Fibroblast of lung (primary cell): ENCODE measurements at regions not wholly inside any gene's neighbourhood (a gene's known extent, or its start where the extent isn't known, plus 50 kb on each side); places are given as distances from the start of the nearest gene placed in this dataset.

Experiments
- DNase-seq, 2 donors: peaks; one replicate each; pipeline versions ENCODE4 v3.0.0 to v3.0.0-alpha.2; 2010; ENCODE audit warnings: low read depth in 2 of 2
- H2AFZ ChIP-seq: 2 replicates; pipeline ENCODE4 v1.5.1; 2012; ENCODE audit warnings: low read length, control low read depth, inconsistent platforms
- H3K27ac ChIP-seq: 2 replicates; pipeline ENCODE4 v1.5.1; 2011; ENCODE audit warnings: low read length, control low read depth; ENCODE audit not compliant: insufficient read depth
- H3K27me3 ChIP-seq: 2 replicates; pipeline ENCODE4 v1.5.1; 2011; ENCODE audit warnings: mild to moderate bottlenecking, low read length; ENCODE audit not compliant: control insufficient read depth, insufficient read depth
- H3K36me3 ChIP-seq: 2 replicates; pipeline ENCODE4 v1.5.1; 2011; ENCODE audit warnings: low read length; ENCODE audit not compliant: control insufficient read depth, insufficient read depth
- H3K4me1 ChIP-seq: 2 replicates; pipeline ENCODE4 v1.5.1; 2011; ENCODE audit warnings: low read length; ENCODE audit not compliant: control insufficient read depth, insufficient read depth; ENCODE audit errors: extremely low read depth
- H3K4me2 ChIP-seq: 2 replicates; pipeline ENCODE4 v1.5.1; 2011; ENCODE audit warnings: low read length, control low read depth; ENCODE audit not compliant: insufficient read depth; ENCODE audit errors: extremely low read depth
- H3K4me3 ChIP-seq, 4 experiments: fragments of 200-600 bp in 1 of 4; sonication (generic) in 1 of 4; replicated peaks in 1 of 4; 2 replicates each; pipeline ENCODE4 v1.5.1; 2011 to 2016; ENCODE audit warnings: low read length in 4 of 4, low read depth in 3 of 4, mild to moderate bottlenecking in 3 of 4, control low read depth in 2 of 4, inconsistent platforms in 1 of 4, mixed read lengths in 1 of 4; ENCODE audit not compliant: insufficient read depth in 1 of 4; ENCODE audit errors: control extremely low read depth in 1 of 4
- H3K79me2 ChIP-seq: 2 replicates; pipeline ENCODE4 v1.5.1; 2012; ENCODE audit warnings: mild to moderate bottlenecking, low read length, inconsistent platforms; ENCODE audit not compliant: control insufficient read depth, insufficient read depth
- H3K9ac ChIP-seq: 2 replicates; pipeline ENCODE4 v1.5.1; 2011; ENCODE audit warnings: mild to moderate bottlenecking, low read length, control low read depth; ENCODE audit not compliant: insufficient read depth
- H3K9me3 ChIP-seq: 2 replicates; pipeline ENCODE4 v1.5.1; 2012; ENCODE audit warnings: low read depth, low read length; ENCODE audit not compliant: control insufficient read depth, insufficient read depth
- H4K20me1 ChIP-seq: 2 replicates; pipeline ENCODE4 v1.5.1; 2011; ENCODE audit warnings: low read length; ENCODE audit not compliant: control insufficient read depth, insufficient read depth; ENCODE audit errors: extremely low read depth
- EZH2 ChIP-seq: IDR thresholded peaks from 2 replicates; pipeline ENCODE4 v1.5.1; 2012; ENCODE audit warnings: low read length, control low read depth, mild to moderate bottlenecking; ENCODE audit errors: missing control alignments
- TF ChIP-seq, protein P1 (sequence below), 2 donors: IDR thresholded peaks in 1 of 2; conservative IDR thresholded peaks in 1 of 2; 1 replicate in 1 of 2; 2 replicates in 1 of 2; pipeline ENCODE4 v1.5.1; 2011 to 2012; ENCODE audit warnings: low read length in 2 of 2, control low read depth in 1 of 2, inconsistent platforms in 1 of 2, low read depth in 1 of 2, mild to moderate bottlenecking in 1 of 2

GRCh38 chr2:217049956-217050355, 190.1 kb upstream of the TNP1 start:
- Histone ChIP-seq H2AFZ (no peak overlapping the region), H3K9me3 (no peaks in the 10 kb centered on the region), H3K9ac (no peak overlapping the region), H3K79me2 (no peaks in the 10 kb centered on the region), H3K36me3 (no peaks in the 10 kb centered on the region), H3K4me3 (no peak overlapping the region), H3K4me2 (no peak overlapping the region), H4K20me1 (no peaks in the 10 kb centered on the region), H3K27ac (no peak overlapping the region), H3K4me1 (peaks cover 2% of the 10 kb centered on the region), H3K27me3 (no peaks in the 10 kb centered on the region)
- TF ChIP-seq, protein P1, sequence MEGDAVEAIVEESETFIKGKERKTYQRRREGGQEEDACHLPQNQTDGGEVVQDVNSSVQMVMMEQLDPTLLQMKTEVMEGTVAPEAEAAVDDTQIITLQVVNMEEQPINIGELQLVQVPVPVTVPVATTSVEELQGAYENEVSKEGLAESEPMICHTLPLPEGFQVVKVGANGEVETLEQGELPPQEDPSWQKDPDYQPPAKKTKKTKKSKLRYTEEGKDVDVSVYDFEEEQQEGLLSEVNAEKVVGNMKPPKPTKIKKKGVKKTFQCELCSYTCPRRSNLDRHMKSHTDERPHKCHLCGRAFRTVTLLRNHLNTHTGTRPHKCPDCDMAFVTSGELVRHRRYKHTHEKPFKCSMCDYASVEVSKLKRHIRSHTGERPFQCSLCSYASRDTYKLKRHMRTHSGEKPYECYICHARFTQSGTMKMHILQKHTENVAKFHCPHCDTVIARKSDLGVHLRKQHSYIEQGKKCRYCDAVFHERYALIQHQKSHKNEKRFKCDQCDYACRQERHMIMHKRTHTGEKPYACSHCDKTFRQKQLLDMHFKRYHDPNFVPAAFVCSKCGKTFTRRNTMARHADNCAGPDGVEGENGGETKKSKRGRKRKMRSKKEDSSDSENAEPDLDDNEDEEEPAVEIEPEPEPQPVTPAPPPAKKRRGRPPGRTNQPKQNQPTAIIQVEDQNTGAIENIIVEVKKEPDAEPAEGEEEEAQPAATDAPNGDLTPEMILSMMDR (conservative IDR thresholded peaks at IDR 0.05 in 1 of 2, IDR thresholded peaks at IDR 0.05 in 1 of 2; ENCODE audit: low read depth in 1 of 2, low read length in 2 of 2), result no peak
- no peak for TF ChIP-seq EZH2
- DNase-seq, result no peak

GRCh38 chr2:217049422-217049821, 189.6 kb upstream of the TNP1 start:
- Histone ChIP-seq H2AFZ (no peak overlapping the region), H3K27me3 (no peaks in the 10 kb centered on the region), H3K79me2 (no peaks in the 10 kb centered on the region), H3K9ac (no peak overlapping the region), H3K4me3 (no peak overlapping the region), H3K4me1 (peaks cover 2% of the 10 kb centered on the region), H4K20me1 (no peaks in the 10 kb centered on the region), H3K36me3 (no peaks in the 10 kb centered on the region), H3K9me3 (no peaks in the 10 kb centered on the region), H3K27ac (no peak overlapping the region), H3K4me2 (no peak overlapping the region)
- no peak for TF ChIP-seq EZH2
- TF ChIP-seq, protein P1 (conservative IDR thresholded peaks at IDR 0.05 in 1 of 2, IDR thresholded peaks at IDR 0.05 in 1 of 2; ENCODE audit: low read depth in 1 of 2, low read length in 2 of 2), result no peak
- DNase-seq, result no peak

- Histone ChIP-seq H3K79me2 (no peaks in the 10 kb centered on the region), H3K27ac (no peak overlapping the region), H3K9me3 (no peaks in the 10 kb centered on the region), H3K4me1 (peaks cover 2% of the 10 kb centered on the region), H4K20me1 (no peaks in the 10 kb centered on the region), H2AFZ (no peak overlapping the region), H3K4me3 (no peak overlapping the region), H3K4me2 (no peak overlapping the region), H3K36me3 (no peaks in the 10 kb centered on the region), H3K27me3 (no peaks in the 10 kb centered on the region), H3K9ac (no peak overlapping the region)
- TF ChIP-seq, protein P1 (conservative IDR thresholded peaks at IDR 0.05 in 1 of 2, IDR thresholded peaks at IDR 0.05 in 1 of 2; ENCODE audit: low read depth in 1 of 2, low read length in 2 of 2), result no peak
- TF ChIP-seq EZH2, result no peak
- DNase-seq, result no peak
Observed at GRCh38 chr2:217048730-217049129, 188.9 kb upstream of the TNP1 start.
